NCI-H1417 (cell line): ENCODE measurements at regions not wholly inside any gene's neighbourhood (a gene's known extent, or its start where the extent isn't known, plus 50 kb on each side); places are given as distances from the start of the nearest gene placed in this dataset.
"Not testable (repeated sequence)": the region's sequence is repeated elsewhere in the genome, so short reads cannot be mapped to it uniquely, and the experiment has no call there.

Source experiments
- DNase-seq, 3 experiments: peaks; one replicate each; lab custom pipeline; 2025; lab: John Stamatoyannopoulos, UW

- DNase-seq: no peak
Observed at GRCh38 chr21:15119486-15119885, 54.7 kb upstream of the NRIP1 start.

GRCh38 chr21:15121097-15121654 lies 56.4 kb upstream of the NRIP1 start:
- no peak for DNase-seq

GRCh38 chr21:15121655-15122120 lies 56.9 kb upstream of the NRIP1 start:
- no peak for DNase-seq

GRCh38 chr21:15122241-15122640 lies 57.4 kb upstream of the NRIP1 start:
- DNase-seq: no peak

- DNase-seq: no peak
Observed at GRCh38 chr21:15124731-15125130, 59.9 kb upstream of the NRIP1 start.

GRCh38 chr21:15126948-15127347 lies 62.1 kb upstream of the NRIP1 start:
- DNase-seq: no peak

GRCh38 chr21:15127437-15127836 lies 62.6 kb upstream of the NRIP1 start:
- no peak for DNase-seq

- no peak for DNase-seq
Observed at GRCh38 chr21:15128267-15128666, 63.5 kb upstream of the NRIP1 start.

GRCh38 chr21:15128714-15129113 lies 63.9 kb upstream of the NRIP1 start:
- DNase-seq: not testable (repeated sequence)

GRCh38 chr21:15130326-15130725 lies 65.5 kb upstream of the NRIP1 start:
- DNase-seq: no peak

GRCh38 chr21:15130751-15131150 lies 66.0 kb upstream of the NRIP1 start:
- DNase-seq: no peak

- no peak for DNase-seq
Observed at GRCh38 chr21:15132781-15133180, 68.0 kb upstream of the NRIP1 start.

GRCh38 chr21:15134701-15135470 lies 70.1 kb upstream of the NRIP1 start:
- no peak for DNase-seq

- DNase-seq: no peak
Observed at GRCh38 chr21:15135867-15136629, 71.2 kb upstream of the NRIP1 start.

- DNase-seq: peak in 2 of 3 experiments; percentile 17 to 59
Observed at GRCh38 chr21:15138490-15138889, 73.7 kb upstream of the NRIP1 start.

GRCh38 chr21:15139898-15140297 lies 75.1 kb upstream of the NRIP1 start:
- DNase-seq: no peak

GRCh38 chr21:15140321-15141019 lies 75.7 kb upstream of the NRIP1 start:
- no peak for DNase-seq

GRCh38 chr21:15141261-15141970 lies 76.6 kb upstream of the NRIP1 start:
- DNase-seq: peak in 1 of 3 experiments; percentile 50

- no peak for DNase-seq
Observed at GRCh38 chr21:15144026-15144425, 79.2 kb upstream of the NRIP1 start.

GRCh38 chr21:15148437-15148836 lies 83.6 kb upstream of the NRIP1 start:
- DNase-seq: no peak

- no peak for DNase-seq
Observed at GRCh38 chr21:15149600-15150224, 84.9 kb upstream of the NRIP1 start.
